Activated CD4-positive, alpha-beta T cell treated with anti-CD3 and anti-CD28 coated beads, Interleukin-2, amount 10 ng/mL, durations not matched to agents 24 days and 14 days (primary cell): ENCODE measurements at regions not wholly inside any gene's neighbourhood (a gene's known extent, or its start where the extent isn't known, plus 50 kb on each side); places are given as distances from the start of the nearest gene placed in this dataset.

Experiments used
- DNase-seq: peaks from one replicate; pipeline ENCODE4 v3.0.0; 2022
- H3K27ac Mint-ChIP-seq: one replicate; pipeline ENCODE4 v1.8.0; 2022; ENCODE audit warnings: mild to moderate bottlenecking, mixed read lengths
- H3K27me3 Mint-ChIP-seq: one replicate; pipeline ENCODE4 v1.8.0; 2022; ENCODE audit warnings: mixed read lengths
- H3K36me3 Mint-ChIP-seq: one replicate; pipeline ENCODE4 v1.8.0; 2022; ENCODE audit warnings: low read depth, mild to moderate bottlenecking, mixed read lengths
- H3K4me1 Mint-ChIP-seq: one replicate; pipeline ENCODE4 v1.8.0; 2021; ENCODE audit warnings: mixed read lengths
- H3K4me3 Mint-ChIP-seq: one replicate; pipeline ENCODE4 v1.8.0; 2022; ENCODE audit warnings: mild to moderate bottlenecking, moderate library complexity, mixed read lengths
- H3K9me3 Mint-ChIP-seq: one replicate; pipeline ENCODE4 v1.8.0; 2021; ENCODE audit warnings: mixed read lengths
- intact Hi-C: fragments of 100-400 bp; cut with micrococcal nuclease; formaldehyde crosslinking; loops from one replicate; pipeline ENCODE4 v1.15.1; 2023

DNA sequence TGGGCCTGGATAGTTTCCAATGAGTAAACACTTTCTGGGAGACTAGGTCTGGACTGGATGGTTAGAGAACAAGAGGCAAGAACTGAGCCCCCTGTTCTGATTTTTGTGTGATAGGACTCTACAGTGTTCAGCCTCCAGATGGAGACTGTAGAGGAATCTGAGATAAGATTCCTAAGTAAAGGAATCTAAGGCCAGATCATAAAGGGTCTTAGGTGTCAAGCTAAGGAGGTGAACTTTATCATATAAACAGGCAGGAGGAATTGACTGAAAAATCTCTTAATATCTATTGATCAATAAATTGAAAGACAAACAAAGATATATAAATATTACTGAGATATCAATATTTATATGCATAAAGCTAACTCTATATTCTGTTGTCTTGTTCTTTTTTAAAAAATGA, 449.1 kb upstream of the DAB1 start:
- no peak overlapping the region for H3K27ac Mint-ChIP-seq
- H3K36me3 Mint-ChIP-seq, result no peaks in the 10 kb centered on the region
- intact Hi-C loops, result no loop called here
- no peak for DNase-seq
- no peaks in the 10 kb centered on the region for H3K4me1 Mint-ChIP-seq
- no peaks in the 10 kb centered on the region for H3K27me3 Mint-ChIP-seq
- no peaks in the 10 kb centered on the region for H3K9me3 Mint-ChIP-seq
- no peak overlapping the region for H3K4me3 Mint-ChIP-seq

DNA sequence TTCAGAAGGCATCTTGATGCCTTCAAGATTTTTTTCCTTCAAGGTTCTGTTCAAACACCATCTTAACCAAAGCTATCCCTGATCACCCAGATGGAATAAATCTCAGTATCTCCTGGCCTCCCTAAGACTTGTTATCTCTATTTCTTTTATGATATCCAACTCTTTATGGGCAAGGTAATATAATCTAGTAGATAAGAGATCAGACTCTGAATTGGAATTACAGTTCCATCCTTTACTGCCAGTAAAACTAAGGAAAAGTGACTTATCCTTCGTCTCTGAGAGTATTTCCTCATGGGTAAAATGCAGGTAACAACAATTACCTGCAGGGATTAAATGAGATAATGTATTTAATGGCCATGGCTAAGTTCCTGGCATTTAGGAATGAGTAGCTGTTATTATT, 445.0 kb upstream of the DAB1 start:
- no peaks in the 10 kb centered on the region for H3K9me3 Mint-ChIP-seq
- no peak for DNase-seq
- H3K27me3 Mint-ChIP-seq, result no peaks in the 10 kb centered on the region
- H3K27ac Mint-ChIP-seq, result no peak overlapping the region
- intact Hi-C loops, result no loop called here
- no peaks in the 10 kb centered on the region for H3K4me1 Mint-ChIP-seq
- no peaks in the 10 kb centered on the region for H3K36me3 Mint-ChIP-seq
- no peak overlapping the region for H3K4me3 Mint-ChIP-seq

DNA sequence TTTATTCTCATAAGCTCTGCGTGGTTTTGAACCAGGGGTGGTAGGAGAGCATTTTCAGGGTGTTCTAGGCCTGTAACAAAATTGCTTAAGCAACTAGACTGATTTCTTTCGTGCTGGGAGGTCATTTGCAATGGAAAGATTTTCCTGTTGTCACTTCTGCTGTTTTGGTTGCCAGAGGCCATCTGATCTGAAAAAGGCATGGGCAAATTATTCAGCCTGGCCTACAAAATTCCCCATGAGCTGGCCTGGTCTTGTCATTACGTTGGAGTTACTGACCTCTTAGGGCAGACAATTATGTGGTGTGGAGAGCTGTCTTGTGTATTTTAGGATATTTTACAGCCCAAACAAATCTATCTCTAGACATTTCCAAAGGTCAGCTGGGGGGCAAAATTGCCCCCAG, 444.4 kb upstream of the DAB1 start:
- Mint-ChIP-seq H3K27ac (no peak overlapping the region), H3K27me3 (no peaks in the 10 kb centered on the region), H3K9me3 (no peaks in the 10 kb centered on the region), H3K4me3 (no peak overlapping the region), H3K4me1 (no peaks in the 10 kb centered on the region), H3K36me3 (no peaks in the 10 kb centered on the region)
- DNase-seq, result no peak
- intact Hi-C loops, result no loop called here

DNA sequence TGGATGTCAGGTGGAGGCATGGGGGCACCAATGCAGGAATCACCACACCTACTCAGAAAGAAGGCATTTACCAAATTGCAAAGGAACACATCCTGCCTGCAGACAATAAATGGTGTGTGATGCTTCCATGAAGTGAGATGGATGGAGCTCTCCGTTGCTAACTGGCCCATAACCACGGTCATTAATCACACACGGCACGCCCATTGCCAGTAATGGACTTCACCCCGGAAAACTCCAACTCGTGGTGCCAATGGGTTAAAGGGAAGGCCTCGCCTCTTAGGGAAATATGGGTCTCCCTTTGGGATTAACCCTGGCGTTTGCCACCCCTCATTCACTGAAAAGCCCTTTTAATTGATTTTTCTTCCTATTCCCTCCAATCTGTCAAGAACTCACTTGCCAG, 443.1 kb upstream of the DAB1 start:
- no peak overlapping the region for H3K27ac Mint-ChIP-seq
- no peaks in the 10 kb centered on the region for H3K36me3 Mint-ChIP-seq
- intact Hi-C loops, result no loop called here
- no peaks in the 10 kb centered on the region for H3K9me3 Mint-ChIP-seq
- no peak for DNase-seq
- H3K4me1 Mint-ChIP-seq, result no peaks in the 10 kb centered on the region
- no peak overlapping the region for H3K4me3 Mint-ChIP-seq
- no peaks in the 10 kb centered on the region for H3K27me3 Mint-ChIP-seq

DNA sequence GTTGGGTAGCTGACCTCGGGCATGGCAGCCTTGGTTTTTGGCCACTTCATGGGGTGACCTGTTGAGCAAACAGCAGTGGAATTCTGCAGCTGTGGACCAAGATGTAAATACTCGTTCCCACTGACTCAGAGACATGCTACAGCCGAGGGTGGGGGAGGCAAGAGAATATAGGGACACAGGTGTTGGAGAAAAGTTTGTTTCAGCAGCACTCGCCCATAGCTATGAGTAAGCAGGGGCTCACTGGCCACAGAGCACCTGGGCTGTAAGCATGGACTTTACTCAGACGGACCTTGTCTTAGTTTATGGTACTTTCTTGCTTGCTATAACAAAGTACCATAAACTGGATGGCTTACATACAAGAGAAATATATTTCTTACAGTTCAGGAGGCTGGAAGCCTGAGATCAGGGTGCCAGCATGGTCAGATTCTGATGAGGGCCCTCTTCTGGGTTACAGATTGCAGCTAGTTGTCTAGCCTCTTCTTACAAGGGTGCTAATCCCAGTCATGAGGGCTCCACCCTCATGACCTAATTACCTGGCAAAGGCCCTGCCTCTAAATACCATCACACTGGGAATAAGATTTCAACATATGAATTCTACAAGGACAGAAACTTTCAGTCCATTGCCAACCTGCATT, 437.2 kb upstream of the DAB1 start:
- no peaks in the 10 kb centered on the region for H3K36me3 Mint-ChIP-seq
- H3K4me3 Mint-ChIP-seq, result no peak overlapping the region
- no peaks in the 10 kb centered on the region for H3K9me3 Mint-ChIP-seq
- no peaks in the 10 kb centered on the region for H3K27me3 Mint-ChIP-seq
- no peak for DNase-seq
- intact Hi-C loops, result no loop called here
- H3K4me1 Mint-ChIP-seq, result no peaks in the 10 kb centered on the region
- H3K27ac Mint-ChIP-seq, result no peak overlapping the region

DNA sequence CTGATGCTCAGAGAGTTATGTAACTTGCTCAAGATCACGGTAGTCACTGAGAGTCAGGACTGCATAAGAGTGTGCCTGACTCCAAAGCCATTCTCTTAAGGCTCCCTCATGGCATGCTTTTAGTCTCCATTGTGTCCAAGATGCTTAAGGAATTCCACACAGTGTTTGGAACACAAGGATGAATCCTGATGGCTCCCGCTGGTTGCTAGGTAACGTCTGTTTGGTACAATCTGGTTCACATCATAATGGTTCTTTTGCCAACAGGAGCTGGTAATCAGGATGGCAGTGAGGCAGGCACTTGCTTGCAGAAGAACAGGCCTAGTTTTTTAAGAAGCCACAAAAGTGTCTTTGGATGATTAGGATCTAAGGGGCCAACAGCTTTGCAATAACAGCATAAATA, 436.5 kb upstream of the DAB1 start:
- intact Hi-C loops, result no loop called here

DNA sequence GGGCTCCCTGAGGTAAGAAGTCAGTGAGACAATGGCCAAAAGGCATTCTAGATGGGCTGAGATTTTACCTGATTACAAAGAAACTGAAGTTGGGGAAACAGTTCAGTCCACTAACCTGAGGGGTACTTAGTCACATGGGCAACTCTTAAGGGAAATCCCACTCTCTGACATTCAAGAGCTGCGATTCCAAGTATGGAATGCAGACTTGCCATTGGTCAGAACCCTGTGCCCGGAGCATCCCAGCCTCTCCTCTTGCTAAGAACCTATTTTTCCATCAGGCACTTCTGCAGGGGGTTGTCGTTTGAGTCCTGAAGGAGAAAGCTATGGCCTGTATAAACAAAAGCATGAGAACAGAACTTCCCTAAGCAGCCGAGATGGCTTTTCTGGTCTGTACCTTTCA, 434.9 kb upstream of the DAB1 start:
- H3K27me3 Mint-ChIP-seq, result no peaks in the 10 kb centered on the region
- no peaks in the 10 kb centered on the region for H3K9me3 Mint-ChIP-seq
- H3K4me1 Mint-ChIP-seq, result no peaks in the 10 kb centered on the region
- H3K27ac Mint-ChIP-seq, result no peak overlapping the region
- intact Hi-C loops, result no loop called here
- no peak for DNase-seq
- no peak overlapping the region for H3K4me3 Mint-ChIP-seq
- H3K36me3 Mint-ChIP-seq, result no peaks in the 10 kb centered on the region

More for the DNA sequence above, 436.5 kb upstream of the DAB1 start:
- Mint-ChIP-seq H3K27ac (no peak overlapping the region), H3K36me3 (no peaks in the 10 kb centered on the region), H3K9me3 (no peaks in the 10 kb centered on the region), H3K27me3 (no peaks in the 10 kb centered on the region), H3K4me1 (no peaks in the 10 kb centered on the region), H3K4me3 (no peak overlapping the region)
- DNase-seq, result no peak

DNA sequence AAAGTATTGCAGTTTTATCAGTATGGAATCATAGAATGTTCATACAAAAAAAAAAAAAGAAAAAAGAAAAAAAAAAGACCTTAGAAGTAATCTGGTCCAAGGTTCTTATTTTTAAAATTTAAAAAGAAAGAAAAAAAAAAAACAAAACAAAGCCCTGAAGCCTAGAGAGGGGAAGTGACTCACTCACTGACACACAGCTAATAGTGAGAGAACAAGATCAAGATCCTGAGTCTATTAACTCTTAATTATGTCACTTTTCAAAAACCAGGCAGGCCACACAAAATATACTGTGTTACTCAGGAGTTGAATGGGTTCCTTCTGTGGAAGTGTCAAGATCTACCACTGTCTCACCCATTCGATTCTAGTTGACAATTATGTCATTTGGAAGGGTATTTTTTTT, 433.9 kb upstream of the DAB1 start:
- Mint-ChIP-seq H3K9me3 (no peaks in the 10 kb centered on the region), H3K27me3 (no peaks in the 10 kb centered on the region), H3K27ac (no peak overlapping the region), H3K4me3 (no peak overlapping the region), H3K36me3 (no peaks in the 10 kb centered on the region), H3K4me1 (no peaks in the 10 kb centered on the region)
- intact Hi-C loops, result no loop called here
- no peak for DNase-seq

DNA sequence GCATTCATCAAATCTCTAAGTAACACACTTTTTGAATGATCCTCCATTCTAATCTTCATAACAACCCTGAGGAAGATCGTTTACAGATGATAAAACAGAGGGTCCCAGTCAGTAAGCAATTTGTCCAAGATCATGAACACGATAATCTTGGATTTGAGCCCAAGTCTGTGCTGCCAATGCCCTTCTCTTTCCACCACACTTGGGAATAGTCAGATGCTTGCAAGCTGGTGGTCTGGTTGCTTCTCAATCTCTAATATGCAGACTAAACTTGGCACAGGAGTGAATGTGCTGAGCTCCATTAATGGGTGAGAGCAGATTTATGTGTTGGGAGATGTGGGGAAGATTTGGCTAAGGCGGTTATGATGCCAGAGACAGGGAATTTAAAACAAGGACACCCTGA, 430.6 kb upstream of the DAB1 start:
- no peaks in the 10 kb centered on the region for H3K27me3 Mint-ChIP-seq
- no peak overlapping the region for H3K27ac Mint-ChIP-seq
- no peaks in the 10 kb centered on the region for H3K9me3 Mint-ChIP-seq
- no peak overlapping the region for H3K4me3 Mint-ChIP-seq
- no peaks in the 10 kb centered on the region for H3K4me1 Mint-ChIP-seq
- no peak for DNase-seq
- intact Hi-C loops, result no loop called here
- H3K36me3 Mint-ChIP-seq, result no peaks in the 10 kb centered on the region

DNA sequence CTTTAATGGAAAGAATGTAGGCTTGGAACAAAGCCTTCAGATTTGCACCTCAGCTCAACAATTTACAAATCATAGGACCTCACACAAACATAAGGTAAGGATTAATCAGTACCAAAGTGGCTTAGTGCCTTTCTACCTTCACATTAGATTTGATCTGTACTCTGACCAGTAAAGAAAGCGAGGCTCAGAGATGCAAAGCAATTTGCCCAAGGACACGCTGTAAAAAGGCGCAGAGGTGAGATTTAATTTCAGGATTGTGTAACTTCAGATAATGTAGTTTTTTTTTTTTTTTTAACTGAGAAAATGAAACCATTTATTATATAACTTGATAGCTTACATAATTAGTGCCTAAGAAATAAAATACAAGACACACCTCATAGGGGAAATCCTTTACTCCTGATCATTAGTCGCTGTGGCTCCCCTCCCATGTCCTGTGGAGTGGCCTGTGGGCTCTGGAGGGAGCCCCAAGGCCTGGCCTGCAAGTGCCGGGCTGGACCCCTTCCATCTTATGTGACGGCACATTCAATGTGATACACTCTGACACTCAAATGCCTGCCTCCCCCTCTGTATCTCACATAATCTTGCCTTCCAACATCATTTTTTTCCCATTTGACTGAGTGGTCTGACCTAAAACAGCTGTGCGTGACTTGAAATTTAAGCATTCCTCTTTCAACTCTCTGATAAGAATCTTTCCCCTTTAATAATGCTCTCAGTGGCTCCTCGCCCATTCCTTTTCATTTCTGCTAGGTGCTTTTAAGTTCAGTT, 426.5 kb upstream of the DAB1 start:
- no peak overlapping the region for H3K4me3 Mint-ChIP-seq
- no peaks in the 10 kb centered on the region for H3K27me3 Mint-ChIP-seq
- no peaks in the 10 kb centered on the region for H3K36me3 Mint-ChIP-seq
- intact Hi-C loops, result no loop called here
- no peaks in the 10 kb centered on the region for H3K9me3 Mint-ChIP-seq
- no peaks in the 10 kb centered on the region for H3K4me1 Mint-ChIP-seq
- no peak for DNase-seq
- no peak overlapping the region for H3K27ac Mint-ChIP-seq

DNA sequence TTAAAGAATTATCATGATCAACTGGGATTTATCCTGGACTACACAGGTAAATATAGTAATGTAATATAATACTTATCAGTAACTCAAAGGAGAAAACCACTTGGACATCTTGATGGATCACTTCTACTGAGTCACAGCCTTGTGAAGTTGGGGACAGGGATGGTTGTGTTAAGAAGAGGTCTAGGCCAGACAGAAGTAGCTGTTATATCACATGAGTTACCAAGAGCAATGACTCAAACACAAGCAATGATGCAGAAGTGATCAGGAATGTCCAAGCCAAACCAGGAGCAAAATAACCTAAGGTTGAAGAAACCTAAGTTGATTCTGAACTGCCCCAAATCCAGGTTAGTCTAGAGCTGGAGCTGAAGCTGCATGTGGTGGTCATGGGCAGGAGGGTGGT, 424.5 kb upstream of the DAB1 start:
- no peaks in the 10 kb centered on the region for H3K36me3 Mint-ChIP-seq
- H3K4me1 Mint-ChIP-seq, result no peaks in the 10 kb centered on the region
- DNase-seq, result no peak
- no peak overlapping the region for H3K27ac Mint-ChIP-seq
- H3K4me3 Mint-ChIP-seq, result no peak overlapping the region
- H3K27me3 Mint-ChIP-seq, result no peaks in the 10 kb centered on the region
- intact Hi-C loops, result no loop called here
- H3K9me3 Mint-ChIP-seq, result no peaks in the 10 kb centered on the region

DNA sequence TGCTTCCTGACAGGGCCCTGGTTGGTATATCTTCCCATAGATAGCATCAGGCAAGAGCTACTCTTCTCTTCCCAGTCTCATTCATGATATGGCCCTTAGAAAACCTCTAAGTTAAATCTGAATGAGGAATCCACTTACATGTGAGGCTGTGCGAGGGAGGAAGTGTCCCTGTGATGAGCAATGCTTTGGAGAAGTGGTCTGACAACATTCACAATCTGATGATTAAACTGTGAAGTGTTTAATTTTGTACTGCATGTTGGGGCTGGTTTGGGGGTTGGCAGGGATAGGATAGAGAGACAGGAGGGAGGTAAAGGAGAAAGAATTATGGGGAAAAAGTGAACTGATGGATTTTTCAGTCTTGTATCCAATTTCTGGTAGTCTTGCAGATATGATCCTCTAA, 421.2 kb upstream of the DAB1 start:
- Mint-ChIP-seq H3K4me3 (no peak overlapping the region), H3K27ac (no peak overlapping the region), H3K9me3 (peaks cover 2% of the 10 kb centered on the region), H3K4me1 (no peaks in the 10 kb centered on the region), H3K36me3 (no peaks in the 10 kb centered on the region), H3K27me3 (no peaks in the 10 kb centered on the region)
- intact Hi-C loops, result no loop called here
- no peak for DNase-seq

DNA sequence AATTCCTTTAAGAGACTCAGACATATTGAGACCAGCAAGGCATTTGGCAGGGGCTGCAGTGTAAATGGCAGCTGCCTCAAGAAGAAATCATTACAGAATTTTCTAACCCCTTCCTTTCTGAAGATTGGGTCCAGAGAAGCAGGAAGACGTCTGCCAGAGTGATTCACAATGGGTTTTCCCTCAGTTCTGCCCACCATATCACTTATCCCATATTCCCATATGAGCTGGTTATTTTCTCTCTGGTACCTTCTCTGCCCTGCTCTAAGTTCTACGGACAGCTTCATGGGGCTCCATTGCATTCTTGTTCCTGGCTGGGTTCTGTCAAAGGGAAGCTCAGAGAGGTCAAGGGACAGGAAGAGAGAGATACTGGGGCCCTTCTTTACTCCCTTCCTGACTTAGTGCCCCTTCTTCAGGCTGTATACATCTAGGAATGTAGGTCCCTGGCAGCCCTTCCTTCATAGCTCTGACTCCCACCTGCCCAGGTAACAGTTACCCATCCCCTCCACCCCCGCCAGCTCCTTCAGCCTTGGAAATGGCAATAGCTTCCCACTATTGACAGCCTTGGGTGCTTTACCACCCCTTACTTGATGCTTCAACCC, 420.6 kb upstream of the DAB1 start:
- H3K27me3 Mint-ChIP-seq, result no peaks in the 10 kb centered on the region
- peaks cover 3% of the 10 kb centered on the region for H3K9me3 Mint-ChIP-seq
- no peaks in the 10 kb centered on the region for H3K36me3 Mint-ChIP-seq
- intact Hi-C loops, result no loop called here
- H3K27ac Mint-ChIP-seq, result no peak overlapping the region
- H3K4me3 Mint-ChIP-seq, result no peak overlapping the region
- no peak for DNase-seq
- no peaks in the 10 kb centered on the region for H3K4me1 Mint-ChIP-seq

DNA sequence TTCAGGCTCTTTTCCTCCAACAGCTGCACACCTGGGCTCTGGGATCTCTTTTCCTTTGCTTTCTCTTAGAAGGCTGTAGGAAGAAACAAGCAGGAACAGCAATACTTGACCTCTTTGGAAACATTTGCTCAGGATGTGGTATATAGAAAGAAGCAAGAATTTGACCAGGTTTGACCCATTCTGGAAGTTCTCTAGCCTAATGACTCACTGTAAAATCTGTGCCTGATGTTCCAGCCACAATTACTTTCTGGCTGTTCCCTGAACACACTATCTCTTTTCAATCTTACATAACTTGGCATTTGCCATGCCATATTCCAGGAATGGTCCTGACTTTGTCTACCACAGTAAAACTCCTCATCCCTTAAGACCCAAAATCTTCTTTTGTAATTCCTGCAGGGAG, 419.9 kb upstream of the DAB1 start:
- peaks cover 3% of the 10 kb centered on the region for H3K9me3 Mint-ChIP-seq
- H3K27ac Mint-ChIP-seq, result no peak overlapping the region
- no peak for DNase-seq
- H3K4me1 Mint-ChIP-seq, result no peaks in the 10 kb centered on the region
- H3K27me3 Mint-ChIP-seq, result no peaks in the 10 kb centered on the region
- H3K36me3 Mint-ChIP-seq, result no peaks in the 10 kb centered on the region
- no peak overlapping the region for H3K4me3 Mint-ChIP-seq
- intact Hi-C loops, result no loop called here

DNA sequence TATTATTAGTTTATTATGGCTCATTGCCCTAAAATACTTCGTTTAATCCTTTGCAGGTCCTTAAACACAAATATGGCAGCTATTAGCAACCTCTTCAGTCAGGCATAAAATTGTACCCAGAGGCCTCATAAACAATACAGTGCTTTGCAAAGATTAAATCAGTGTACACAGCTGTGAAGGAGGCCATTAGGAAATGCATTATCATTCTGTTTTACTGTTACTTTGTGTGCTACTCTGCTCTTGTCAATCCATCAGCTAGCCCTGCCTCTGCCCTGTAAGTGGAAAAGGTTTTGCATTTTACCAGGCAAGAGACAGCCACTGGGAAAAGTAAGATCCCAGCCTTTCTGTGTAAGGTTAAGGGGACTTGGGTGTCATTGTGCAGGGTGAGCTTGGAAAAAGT, 415.7 kb upstream of the DAB1 start:
- DNase-seq, result no peak
- H3K4me3 Mint-ChIP-seq, result no peak overlapping the region
- intact Hi-C loops, result no loop called here
- peaks cover 3% of the 10 kb centered on the region for H3K9me3 Mint-ChIP-seq
- no peaks in the 10 kb centered on the region for H3K4me1 Mint-ChIP-seq
- H3K27ac Mint-ChIP-seq, result no peak overlapping the region
- H3K27me3 Mint-ChIP-seq, result no peaks in the 10 kb centered on the region
- no peaks in the 10 kb centered on the region for H3K36me3 Mint-ChIP-seq
